Fibroblast of mammary gland (primary cell): ENCODE measurements at regions not wholly inside any gene's neighbourhood (a gene's known extent, or its start where the extent isn't known, plus 50 kb on each side); places are given as distances from the start of the nearest gene placed in this dataset.

Source experiments
- DNase-seq: peaks from one replicate; pipeline ENCODE4 v3.0.0-alpha.2; 2010; ENCODE audit warnings: low read depth
- H3K4me3 ChIP-seq: 2 replicates; pipeline ENCODE4 v1.5.1; 2011; ENCODE audit warnings: low read depth, mild to moderate bottlenecking, low read length, moderate library complexity; ENCODE audit not compliant: control insufficient read depth
- TF ChIP-seq, protein P1 (sequence below): conservative IDR thresholded peaks from 2 replicates; pipeline ENCODE4 v1.5.1; 2011; ENCODE audit warnings: low read depth, low read length, inconsistent platforms; ENCODE audit not compliant: control insufficient read depth, insufficient read depth

DNA sequence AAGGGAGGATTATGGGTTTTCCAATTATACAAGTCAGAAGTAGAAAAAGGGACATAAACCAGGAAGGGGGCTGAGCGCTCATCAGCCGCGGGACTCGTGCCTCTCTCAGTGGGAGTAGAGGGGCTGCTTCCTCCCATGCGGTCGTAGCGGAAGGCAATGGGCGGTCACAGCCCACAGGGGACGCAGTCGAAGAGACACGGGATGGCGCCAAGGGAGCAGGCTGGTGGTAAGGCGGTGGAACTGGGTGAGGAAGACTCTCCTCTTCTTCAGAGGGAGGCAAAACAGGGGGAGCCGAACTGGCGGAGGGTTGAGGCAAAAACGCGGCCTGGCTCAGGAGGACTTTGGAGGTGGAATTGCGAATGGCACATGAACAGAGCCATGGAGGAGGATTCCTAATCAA lies 677.7 kb downstream of the TMEM121 start:
- TF ChIP-seq, protein P1, sequence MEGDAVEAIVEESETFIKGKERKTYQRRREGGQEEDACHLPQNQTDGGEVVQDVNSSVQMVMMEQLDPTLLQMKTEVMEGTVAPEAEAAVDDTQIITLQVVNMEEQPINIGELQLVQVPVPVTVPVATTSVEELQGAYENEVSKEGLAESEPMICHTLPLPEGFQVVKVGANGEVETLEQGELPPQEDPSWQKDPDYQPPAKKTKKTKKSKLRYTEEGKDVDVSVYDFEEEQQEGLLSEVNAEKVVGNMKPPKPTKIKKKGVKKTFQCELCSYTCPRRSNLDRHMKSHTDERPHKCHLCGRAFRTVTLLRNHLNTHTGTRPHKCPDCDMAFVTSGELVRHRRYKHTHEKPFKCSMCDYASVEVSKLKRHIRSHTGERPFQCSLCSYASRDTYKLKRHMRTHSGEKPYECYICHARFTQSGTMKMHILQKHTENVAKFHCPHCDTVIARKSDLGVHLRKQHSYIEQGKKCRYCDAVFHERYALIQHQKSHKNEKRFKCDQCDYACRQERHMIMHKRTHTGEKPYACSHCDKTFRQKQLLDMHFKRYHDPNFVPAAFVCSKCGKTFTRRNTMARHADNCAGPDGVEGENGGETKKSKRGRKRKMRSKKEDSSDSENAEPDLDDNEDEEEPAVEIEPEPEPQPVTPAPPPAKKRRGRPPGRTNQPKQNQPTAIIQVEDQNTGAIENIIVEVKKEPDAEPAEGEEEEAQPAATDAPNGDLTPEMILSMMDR: no peak
- H3K4me3 ChIP-seq: no peak overlapping the region
- no peak for DNase-seq

DNA sequence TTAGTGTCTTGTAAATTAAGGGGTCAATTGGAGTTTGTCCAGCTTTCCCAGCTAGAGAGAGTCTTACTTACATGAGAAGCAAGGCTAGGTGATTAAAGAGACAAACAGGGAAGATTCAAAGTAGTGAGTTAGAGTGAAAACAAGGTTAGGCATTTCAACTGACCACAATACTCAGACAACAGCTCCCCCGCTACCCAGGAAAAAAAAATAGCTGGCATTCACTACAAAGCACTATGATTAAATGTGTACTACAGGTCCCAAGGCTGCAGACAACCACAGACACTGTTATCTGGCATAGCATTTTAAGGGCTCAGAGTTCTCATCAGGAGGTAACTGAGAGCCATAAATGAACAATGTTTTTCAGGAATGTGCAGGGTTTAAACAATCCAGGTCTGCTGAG lies 680.9 kb downstream of the TMEM121 start:
- no peak for DNase-seq
- TF ChIP-seq, protein P1: no peak
- H3K4me3 ChIP-seq: no peak overlapping the region

DNA sequence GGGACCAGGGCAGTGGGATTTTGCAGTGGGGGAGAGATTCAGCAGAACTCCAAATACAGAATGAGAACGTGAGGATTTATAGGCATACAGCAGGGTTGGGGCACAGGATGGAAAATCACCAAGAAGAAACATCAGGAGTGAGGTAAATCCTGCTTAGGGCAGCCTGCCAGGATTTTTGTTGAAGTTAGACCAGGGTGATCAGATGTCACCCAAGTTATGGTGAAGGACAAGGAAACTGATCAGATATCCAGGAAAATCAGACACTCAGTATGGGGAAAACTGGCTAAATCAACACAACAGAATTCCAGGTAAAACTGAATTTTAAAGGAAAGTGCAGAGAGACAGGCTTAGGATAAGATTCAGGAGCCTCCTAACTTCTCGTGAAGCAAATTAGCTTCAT lies 682.4 kb downstream of the TMEM121 start:
- H3K4me3 ChIP-seq: no peak overlapping the region
- no peak for DNase-seq
- TF ChIP-seq, protein P1: no peak

DNA sequence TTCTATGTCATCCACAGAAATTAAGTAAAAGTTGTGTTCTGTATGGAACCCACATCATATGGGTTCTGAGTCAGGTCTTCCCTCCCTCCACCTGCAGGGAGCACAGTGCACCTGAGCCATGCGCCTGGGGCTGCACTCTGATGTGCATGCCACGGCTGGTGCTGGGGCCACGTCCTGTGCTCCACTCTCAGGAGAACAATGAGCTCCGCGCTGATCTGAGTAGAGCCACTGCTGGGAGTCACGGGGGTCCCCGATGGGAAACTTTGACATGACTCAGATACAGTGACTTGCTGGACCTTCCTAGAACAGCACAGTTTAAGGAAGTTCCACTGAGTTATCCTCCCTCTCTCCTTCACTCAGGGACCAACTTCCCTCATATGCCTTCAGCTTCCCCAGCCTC lies 683.4 kb downstream of the TMEM121 start:
- TF ChIP-seq, protein P1: no peak
- H3K4me3 ChIP-seq: no peak overlapping the region
- DNase-seq: no peak

DNA sequence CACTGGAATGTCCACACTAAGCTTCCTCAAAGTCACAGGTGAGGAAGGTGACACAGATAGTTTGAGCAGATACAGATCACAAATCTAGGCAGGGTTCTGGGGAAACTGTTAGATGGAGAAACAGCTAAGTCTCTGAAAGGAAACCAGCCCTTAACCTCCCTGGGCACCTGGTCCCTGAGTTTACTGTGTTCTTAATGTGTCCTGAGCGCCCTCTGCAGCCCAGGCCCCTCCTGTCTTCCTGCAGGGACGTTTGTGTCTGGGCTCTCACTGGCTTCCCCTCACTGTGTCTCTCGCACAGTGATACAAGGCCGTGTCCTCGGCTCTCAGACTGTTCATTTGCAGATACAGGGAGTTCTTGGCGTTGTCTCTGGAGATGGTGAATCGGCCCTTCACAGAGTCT lies 684.3 kb downstream of the TMEM121 start:
- TF ChIP-seq, protein P1: no peak
- H3K4me3 ChIP-seq: no peak overlapping the region
- no peak for DNase-seq

DNA sequence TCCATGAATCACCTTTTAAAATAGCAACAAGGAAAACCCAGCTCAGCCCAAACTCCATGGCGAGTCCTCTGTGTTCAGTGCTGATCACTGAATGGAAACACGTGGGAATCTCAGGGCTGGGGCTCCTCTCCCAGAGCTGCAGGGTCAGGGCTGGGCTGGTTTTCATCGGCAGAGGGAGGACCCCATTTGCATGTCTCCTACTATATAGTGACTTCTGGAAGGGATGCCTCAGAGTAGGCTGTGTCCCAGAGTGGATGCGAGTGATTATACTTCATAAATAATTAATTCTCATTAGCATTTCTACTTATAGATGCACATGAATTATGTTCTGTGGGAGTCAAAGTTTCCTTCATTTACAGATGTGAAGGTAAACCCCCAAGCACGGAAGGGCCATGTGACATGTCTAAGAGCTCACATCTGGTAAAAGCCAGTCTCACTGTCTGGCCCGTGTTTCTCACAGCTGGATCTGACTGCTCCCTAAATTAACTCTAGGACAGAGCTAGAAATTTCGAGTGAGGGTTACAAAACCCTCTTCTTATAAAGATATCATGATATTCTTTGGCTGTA lies 685.0 kb downstream of the TMEM121 start:
- no peak for DNase-seq
- TF ChIP-seq, protein P1: no peak
- no peak overlapping the region for H3K4me3 ChIP-seq

DNA sequence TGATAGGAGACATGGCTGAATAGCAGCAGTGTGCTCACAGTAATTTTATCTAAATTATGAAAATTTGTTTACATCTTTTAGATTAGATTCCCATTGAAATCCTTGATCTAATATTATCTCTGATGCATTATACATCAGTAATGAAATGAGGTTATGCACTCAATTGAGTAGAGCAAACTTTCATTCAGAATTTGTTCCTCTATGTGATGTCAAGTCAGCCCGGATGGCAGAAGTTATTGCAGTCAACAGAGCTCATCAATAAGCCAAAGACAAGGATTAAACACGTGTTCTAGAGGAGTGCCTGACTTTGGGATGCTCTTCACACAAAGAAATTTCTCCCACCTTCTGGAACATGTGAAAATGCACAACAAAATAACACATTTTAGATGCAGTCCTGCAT lies 688.8 kb downstream of the TMEM121 start:
- TF ChIP-seq, protein P1: no peak
- H3K4me3 ChIP-seq: no peak overlapping the region
- DNase-seq: no peak
